ENCODE measurements at regions not wholly inside any gene's neighbourhood (a gene's known extent, or its start where the extent isn't known, plus 50 kb on each side); places are given as distances from the start of the nearest gene placed in this dataset.

DNA sequence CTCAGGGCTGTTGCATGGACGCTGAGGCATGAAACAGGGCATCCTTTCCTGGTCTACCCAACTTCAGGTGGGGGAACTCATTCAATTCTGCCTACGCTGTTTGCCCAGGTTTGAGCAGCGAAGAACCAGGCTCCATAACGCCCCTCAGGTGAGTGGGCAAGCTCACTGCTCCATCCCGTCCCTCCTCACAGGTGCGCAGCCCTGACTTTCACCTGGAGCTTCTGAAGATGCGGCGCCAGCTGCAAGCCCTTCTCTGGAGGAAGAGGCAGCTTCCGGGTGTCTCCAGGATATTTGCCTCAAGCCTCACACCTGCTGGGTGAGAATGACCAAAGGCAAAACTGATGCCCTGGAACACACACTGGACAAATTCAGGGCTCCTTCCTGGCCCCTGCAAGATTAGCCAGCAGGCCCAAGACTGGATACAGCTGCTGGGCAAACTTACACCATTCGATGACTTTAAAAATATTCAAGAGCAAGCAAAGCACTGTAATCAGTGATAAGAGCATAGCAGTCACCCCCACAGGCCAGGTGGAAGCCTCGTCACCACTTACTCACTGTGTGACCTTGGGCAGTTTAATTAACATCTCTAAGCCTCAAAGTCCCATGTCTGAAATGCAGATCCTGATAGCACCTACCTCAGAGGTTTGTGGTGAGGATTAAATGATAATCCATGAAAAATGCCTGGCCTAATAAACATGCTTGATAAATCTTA is 97.7 kb downstream of the GYPC start:
- TF ChIP-seq, protein P1, sequence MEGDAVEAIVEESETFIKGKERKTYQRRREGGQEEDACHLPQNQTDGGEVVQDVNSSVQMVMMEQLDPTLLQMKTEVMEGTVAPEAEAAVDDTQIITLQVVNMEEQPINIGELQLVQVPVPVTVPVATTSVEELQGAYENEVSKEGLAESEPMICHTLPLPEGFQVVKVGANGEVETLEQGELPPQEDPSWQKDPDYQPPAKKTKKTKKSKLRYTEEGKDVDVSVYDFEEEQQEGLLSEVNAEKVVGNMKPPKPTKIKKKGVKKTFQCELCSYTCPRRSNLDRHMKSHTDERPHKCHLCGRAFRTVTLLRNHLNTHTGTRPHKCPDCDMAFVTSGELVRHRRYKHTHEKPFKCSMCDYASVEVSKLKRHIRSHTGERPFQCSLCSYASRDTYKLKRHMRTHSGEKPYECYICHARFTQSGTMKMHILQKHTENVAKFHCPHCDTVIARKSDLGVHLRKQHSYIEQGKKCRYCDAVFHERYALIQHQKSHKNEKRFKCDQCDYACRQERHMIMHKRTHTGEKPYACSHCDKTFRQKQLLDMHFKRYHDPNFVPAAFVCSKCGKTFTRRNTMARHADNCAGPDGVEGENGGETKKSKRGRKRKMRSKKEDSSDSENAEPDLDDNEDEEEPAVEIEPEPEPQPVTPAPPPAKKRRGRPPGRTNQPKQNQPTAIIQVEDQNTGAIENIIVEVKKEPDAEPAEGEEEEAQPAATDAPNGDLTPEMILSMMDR (IDR thresholded peaks at IDR 0.05) = no peak
- TF ChIP-seq POLR2A (IDR thresholded peaks at IDR 0.05) = no peak
